GM20000 (cell line): ENCODE measurements at regions not wholly inside any gene's neighbourhood (a gene's known extent, or its start where the extent isn't known, plus 50 kb on each side); places are given as distances from the start of the nearest gene placed in this dataset.

Source experiments
- DNase-seq: peaks from one replicate; pipeline ENCODE4 v3.0.0; 2012; ENCODE audit warnings: low spot score
- TF ChIP-seq, protein P1 (sequence below): IDR thresholded peaks from 2 replicates; pipeline ENCODE4 v1.5.1; 2012; ENCODE audit warnings: mild to moderate bottlenecking, control low read depth; ENCODE audit errors: extremely low read depth, missing control alignments

GRCh38 chr14:36020120-36021029 is 156.1 kb downstream of the PTCSC3 start:
- TF ChIP-seq, protein P1, sequence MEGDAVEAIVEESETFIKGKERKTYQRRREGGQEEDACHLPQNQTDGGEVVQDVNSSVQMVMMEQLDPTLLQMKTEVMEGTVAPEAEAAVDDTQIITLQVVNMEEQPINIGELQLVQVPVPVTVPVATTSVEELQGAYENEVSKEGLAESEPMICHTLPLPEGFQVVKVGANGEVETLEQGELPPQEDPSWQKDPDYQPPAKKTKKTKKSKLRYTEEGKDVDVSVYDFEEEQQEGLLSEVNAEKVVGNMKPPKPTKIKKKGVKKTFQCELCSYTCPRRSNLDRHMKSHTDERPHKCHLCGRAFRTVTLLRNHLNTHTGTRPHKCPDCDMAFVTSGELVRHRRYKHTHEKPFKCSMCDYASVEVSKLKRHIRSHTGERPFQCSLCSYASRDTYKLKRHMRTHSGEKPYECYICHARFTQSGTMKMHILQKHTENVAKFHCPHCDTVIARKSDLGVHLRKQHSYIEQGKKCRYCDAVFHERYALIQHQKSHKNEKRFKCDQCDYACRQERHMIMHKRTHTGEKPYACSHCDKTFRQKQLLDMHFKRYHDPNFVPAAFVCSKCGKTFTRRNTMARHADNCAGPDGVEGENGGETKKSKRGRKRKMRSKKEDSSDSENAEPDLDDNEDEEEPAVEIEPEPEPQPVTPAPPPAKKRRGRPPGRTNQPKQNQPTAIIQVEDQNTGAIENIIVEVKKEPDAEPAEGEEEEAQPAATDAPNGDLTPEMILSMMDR, result no peak
- DNase-seq, result no peak

- TF ChIP-seq, protein P1, result no peak
- no peak for DNase-seq
These were observed 157.4 kb downstream of the PTCSC3 start for GRCh38 chr14:36019126-36019525.

- TF ChIP-seq, protein P1, result no peak
- no peak for DNase-seq
These were observed 162.3 kb downstream of the PTCSC3 start for GRCh38 chr14:36014236-36014635.

DNA sequence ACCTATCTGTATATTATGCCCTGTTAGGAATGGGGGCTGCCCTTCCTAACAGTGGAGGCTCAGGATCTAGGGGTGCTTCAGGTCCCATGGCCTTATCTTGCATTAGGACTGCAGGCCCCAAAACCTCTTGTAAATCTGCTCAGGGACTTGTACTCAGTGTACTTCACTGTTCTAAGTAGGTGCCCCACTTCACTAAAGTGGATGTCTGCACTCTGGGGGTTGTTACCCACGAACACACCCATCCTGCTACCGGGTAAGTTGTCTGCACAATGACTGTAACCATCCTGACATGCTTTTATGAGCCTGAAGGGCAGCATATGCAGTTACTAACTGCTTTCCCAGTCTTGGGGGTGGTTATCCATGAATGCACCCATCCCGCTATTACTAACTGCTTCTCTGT is 163.0 kb downstream of the PTCSC3 start:
- DNase-seq, result no peak
- TF ChIP-seq, protein P1, result no peak

DNA sequence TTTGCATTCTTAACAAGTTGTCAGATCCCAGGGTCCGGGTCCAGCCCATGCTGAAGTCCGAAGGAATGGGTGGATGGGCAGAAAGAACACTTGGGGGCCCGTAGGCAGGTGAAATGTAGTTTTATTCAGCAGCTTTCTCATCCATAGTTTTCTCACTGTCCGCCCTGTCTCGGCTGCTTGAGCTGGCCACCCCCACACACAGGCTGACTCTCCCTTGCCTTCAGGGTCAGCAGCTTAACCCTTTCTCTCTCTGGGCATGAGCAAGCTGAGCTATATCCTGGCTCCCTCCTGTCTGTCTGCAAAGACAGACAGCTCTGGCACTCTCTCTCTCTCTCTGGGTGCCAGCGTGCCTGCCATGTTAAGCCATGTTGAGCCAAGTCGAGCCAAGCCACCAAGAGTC is 163.9 kb downstream of the PTCSC3 start:
- TF ChIP-seq, protein P1, result no peak
- no peak for DNase-seq

DNA sequence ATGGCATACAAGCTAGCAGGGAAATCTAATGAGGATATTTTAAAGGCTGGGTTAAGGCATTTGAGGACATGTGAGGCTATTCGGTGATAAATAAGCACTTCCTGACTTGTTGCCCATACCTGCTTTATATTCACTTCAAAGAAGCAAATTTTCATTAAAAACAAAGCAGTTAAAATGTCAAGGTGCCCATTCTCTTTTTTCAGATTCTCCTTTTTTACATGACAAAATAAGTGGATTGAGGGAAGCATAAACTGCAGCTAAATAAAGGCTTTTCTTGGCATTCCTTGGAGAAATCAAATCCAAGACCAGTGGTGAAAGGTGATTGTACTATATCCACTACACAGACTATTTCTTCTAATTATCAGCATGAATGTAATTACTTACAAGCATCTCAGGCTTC is 166.9 kb downstream of the PTCSC3 start:
- TF ChIP-seq, protein P1, result no peak
- no peak for DNase-seq

GRCh38 chr14:36006623-36007022 is 169.9 kb downstream of the PTCSC3 start:
- no peak for DNase-seq

More at GRCh38 chr14:36006623-36007022, 169.9 kb downstream of the PTCSC3 start:
- TF ChIP-seq, protein P1, result no peak
